ENCODE measurements at regions not wholly inside any gene's neighbourhood (a gene's known extent, or its start where the extent isn't known, plus 50 kb on each side); places are given as distances from the start of the nearest gene placed in this dataset.
A peak's percentile ranks its signal among the peaks of the same experiment; 100 is the strongest.

DNA sequence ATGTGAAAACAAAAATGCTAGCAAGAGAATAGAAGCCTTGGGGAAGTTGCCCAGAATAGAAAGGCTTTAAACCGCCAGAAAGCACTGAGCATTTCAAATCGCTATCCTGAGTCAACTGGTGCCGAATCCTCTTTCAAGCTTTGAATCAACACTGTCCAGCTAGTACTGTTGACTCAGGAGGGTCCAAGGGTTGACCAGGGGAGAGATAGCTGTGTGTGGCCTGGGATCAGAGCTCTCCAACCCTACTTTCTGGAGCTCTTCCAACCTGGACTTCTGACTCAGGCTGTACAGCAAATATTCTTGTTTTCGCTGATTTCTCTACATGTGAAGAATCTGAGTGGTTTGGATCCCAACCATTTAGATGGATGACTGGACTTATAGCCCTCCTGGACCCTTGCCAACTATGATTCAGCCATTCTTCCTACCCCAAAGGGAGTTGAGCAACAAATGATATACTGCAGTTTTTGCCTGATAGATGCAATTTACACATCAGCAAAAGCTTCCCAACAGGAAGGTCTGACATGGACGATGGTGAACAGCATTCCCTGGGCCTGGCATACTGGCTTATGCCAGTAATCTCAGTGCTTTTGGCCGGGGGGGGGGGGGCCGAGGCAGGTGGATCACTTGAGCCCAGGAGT, 154.0 kb upstream of the SDK2 start (continued):
- TF ChIP-seq, protein P1, sequence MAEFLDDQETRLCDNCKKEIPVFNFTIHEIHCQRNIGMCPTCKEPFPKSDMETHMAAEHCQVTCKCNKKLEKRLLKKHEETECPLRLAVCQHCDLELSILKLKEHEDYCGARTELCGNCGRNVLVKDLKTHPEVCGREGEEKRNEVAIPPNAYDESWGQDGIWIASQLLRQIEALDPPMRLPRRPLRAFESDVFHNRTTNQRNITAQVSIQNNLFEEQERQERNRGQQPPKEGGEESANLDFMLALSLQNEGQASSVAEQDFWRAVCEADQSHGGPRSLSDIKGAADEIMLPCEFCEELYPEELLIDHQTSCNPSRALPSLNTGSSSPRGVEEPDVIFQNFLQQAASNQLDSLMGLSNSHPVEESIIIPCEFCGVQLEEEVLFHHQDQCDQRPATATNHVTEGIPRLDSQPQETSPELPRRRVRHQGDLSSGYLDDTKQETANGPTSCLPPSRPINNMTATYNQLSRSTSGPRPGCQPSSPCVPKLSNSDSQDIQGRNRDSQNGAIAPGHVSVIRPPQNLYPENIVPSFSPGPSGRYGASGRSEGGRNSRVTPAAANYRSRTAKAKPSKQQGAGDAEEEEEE (CRISPR knock-in tag; IDR thresholded peaks at IDR 0.05; ENCODE audit: borderline replicate concordance) = no peak
- TF ChIP-seq, protein P2, sequence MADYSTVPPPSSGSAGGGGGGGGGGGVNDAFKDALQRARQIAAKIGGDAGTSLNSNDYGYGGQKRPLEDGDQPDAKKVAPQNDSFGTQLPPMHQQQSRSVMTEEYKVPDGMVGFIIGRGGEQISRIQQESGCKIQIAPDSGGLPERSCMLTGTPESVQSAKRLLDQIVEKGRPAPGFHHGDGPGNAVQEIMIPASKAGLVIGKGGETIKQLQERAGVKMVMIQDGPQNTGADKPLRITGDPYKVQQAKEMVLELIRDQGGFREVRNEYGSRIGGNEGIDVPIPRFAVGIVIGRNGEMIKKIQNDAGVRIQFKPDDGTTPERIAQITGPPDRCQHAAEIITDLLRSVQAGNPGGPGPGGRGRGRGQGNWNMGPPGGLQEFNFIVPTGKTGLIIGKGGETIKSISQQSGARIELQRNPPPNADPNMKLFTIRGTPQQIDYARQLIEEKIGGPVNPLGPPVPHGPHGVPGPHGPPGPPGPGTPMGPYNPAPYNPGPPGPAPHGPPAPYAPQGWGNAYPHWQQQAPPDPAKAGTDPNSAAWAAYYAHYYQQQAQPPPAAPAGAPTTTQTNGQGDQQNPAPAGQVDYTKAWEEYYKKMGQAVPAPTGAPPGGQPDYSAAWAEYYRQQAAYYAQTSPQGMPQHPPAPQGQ (CRISPR knock-in tag; IDR thresholded peaks at IDR 0.05; ENCODE audit: borderline replicate concordance) = no peak
- TF ChIP-seq, protein P3, sequence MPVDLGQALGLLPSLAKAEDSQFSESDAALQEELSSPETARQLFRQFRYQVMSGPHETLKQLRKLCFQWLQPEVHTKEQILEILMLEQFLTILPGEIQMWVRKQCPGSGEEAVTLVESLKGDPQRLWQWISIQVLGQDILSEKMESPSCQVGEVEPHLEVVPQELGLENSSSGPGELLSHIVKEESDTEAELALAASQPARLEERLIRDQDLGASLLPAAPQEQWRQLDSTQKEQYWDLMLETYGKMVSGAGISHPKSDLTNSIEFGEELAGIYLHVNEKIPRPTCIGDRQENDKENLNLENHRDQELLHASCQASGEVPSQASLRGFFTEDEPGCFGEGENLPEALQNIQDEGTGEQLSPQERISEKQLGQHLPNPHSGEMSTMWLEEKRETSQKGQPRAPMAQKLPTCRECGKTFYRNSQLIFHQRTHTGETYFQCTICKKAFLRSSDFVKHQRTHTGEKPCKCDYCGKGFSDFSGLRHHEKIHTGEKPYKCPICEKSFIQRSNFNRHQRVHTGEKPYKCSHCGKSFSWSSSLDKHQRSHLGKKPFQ (CRISPR knock-in tag; IDR thresholded peaks at IDR 0.05; ENCODE audit: insufficient replicate concordance) = no peak
- TF ChIP-seq, protein P4, sequence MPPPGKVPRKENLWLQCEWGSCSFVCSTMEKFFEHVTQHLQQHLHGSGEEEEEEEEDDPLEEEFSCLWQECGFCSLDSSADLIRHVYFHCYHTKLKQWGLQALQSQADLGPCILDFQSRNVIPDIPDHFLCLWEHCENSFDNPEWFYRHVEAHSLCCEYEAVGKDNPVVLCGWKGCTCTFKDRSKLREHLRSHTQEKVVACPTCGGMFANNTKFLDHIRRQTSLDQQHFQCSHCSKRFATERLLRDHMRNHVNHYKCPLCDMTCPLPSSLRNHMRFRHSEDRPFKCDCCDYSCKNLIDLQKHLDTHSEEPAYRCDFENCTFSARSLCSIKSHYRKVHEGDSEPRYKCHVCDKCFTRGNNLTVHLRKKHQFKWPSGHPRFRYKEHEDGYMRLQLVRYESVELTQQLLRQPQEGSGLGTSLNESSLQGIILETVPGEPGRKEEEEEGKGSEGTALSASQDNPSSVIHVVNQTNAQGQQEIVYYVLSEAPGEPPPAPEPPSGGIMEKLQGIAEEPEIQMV (CRISPR knock-in tag; IDR thresholded peaks at IDR 0.05; ENCODE audit: low read depth) = no peak
- TF ChIP-seq, protein P5, sequence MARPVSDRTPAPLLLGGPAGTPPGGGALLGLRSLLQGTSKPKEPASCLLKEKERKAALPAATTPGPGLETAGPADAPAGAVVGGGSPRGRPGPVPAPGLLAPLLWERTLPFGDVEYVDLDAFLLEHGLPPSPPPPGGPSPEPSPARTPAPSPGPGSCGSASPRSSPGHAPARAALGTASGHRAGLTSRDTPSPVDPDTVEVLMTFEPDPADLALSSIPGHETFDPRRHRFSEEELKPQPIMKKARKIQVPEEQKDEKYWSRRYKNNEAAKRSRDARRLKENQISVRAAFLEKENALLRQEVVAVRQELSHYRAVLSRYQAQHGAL (CRISPR knock-in tag; IDR thresholded peaks at IDR 0.05; ENCODE audit: not compliant biosample characterization) = no peak
- TF ChIP-seq FOXA3 (CRISPR knock-in tag; IDR thresholded peaks at IDR 0.05) (peak; percentile 98), SAFB2 (CRISPR knock-in tag; IDR thresholded peaks at IDR 0.05; ENCODE audit: borderline replicate concordance, low read depth) (peak; percentile 18; the same call in 1 of the 2 replicates), CHD2 (IDR thresholded peaks at IDR 0.05; ENCODE audit: low read depth, low read length) (0 out of 2 replicates have a peak, but pooled peaks have one; percentile 38), ZMYM3 (CRISPR knock-in tag; IDR thresholded peaks at IDR 0.05) (peak; percentile 73), BRD4 (CRISPR knock-in tag; IDR thresholded peaks at IDR 0.05) (peak; percentile 56; the same call in 1 of the 2 replicates), ZNF101 (CRISPR knock-in tag; IDR thresholded peaks at IDR 0.05; ENCODE audit: borderline replicate concordance, low read depth) (no peak), POLR2AphosphoS5 (IDR thresholded peaks at IDR 0.05; ENCODE audit: low read depth, low read length) (peak; percentile 50; the same call in 1 of the 2 replicates), NFE2 (CRISPR knock-in tag; IDR thresholded peaks at IDR 0.05) (peak; percentile 92), SP5 (CRISPR knock-in tag; IDR thresholded peaks at IDR 0.05; ENCODE audit: borderline replicate concordance, low read depth) (no peak; the same call in 1 of the 2 replicates)
- TF ChIP-seq, protein P6, sequence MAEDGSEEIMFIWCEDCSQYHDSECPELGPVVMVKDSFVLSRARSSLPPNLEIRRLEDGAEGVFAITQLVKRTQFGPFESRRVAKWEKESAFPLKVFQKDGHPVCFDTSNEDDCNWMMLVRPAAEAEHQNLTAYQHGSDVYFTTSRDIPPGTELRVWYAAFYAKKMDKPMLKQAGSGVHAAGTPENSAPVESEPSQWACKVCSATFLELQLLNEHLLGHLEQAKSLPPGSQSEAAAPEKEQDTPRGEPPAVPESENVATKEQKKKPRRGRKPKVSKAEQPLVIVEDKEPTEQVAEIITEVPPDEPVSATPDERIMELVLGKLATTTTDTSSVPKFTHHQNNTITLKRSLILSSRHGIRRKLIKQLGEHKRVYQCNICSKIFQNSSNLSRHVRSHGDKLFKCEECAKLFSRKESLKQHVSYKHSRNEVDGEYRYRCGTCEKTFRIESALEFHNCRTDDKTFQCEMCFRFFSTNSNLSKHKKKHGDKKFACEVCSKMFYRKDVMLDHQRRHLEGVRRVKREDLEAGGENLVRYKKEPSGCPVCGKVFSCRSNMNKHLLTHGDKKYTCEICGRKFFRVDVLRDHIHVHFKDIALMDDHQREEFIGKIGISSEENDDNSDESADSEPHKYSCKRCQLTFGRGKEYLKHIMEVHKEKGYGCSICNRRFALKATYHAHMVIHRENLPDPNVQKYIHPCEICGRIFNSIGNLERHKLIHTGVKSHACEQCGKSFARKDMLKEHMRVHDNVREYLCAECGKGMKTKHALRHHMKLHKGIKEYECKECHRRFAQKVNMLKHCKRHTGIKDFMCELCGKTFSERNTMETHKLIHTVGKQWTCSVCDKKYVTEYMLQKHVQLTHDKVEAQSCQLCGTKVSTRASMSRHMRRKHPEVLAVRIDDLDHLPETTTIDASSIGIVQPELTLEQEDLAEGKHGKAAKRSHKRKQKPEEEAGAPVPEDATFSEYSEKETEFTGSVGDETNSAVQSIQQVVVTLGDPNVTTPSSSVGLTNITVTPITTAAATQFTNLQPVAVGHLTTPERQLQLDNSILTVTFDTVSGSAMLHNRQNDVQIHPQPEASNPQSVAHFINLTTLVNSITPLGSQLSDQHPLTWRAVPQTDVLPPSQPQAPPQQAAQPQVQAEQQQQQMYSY (CRISPR knock-in tag; IDR thresholded peaks at IDR 0.05) = 0 out of 2 replicates have a peak, but pooled peaks have one; percentile 29
- TF ChIP-seq, protein P7, sequence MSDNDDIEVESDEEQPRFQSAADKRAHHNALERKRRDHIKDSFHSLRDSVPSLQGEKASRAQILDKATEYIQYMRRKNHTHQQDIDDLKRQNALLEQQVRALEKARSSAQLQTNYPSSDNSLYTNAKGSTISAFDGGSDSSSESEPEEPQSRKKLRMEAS (IDR thresholded peaks at IDR 0.05) = peak; percentile 72; the same call in 1 of the 2 replicates

Measured in HepG2 (cell line).